HEK293T (cell line): ENCODE measurements at regions not wholly inside any gene's neighbourhood (a gene's known extent, or its start where the extent isn't known, plus 50 kb on each side); places are given as distances from the start of the nearest gene placed in this dataset.

Source experiments
- BHLHE40 ChIP-seq: fragments of 450-650 bp; IDR thresholded peaks from 2 replicates; pipeline ENCODE4 v1.6.1; 2016; ENCODE audit warnings: mild to moderate bottlenecking, moderate library complexity, borderline replicate concordance
- CTBP1 ChIP-seq: fragments of 450-650 bp; IDR thresholded peaks from 2 replicates; pipeline ENCODE4 v1.6.1; 2016; ENCODE audit warnings: borderline replicate concordance
- ELF4 ChIP-seq: fragments of 450-650 bp; IDR thresholded peaks from 2 replicates; pipeline ENCODE4 v1.6.1; 2017; ENCODE audit warnings: antibody characterized with exemption
- FOXK2 ChIP-seq: fragments of 450-650 bp; IDR thresholded peaks from 2 replicates; pipeline ENCODE4 v1.6.1; 2016; ENCODE audit warnings: mild to moderate bottlenecking
- FOXM1 ChIP-seq: fragments of 450-650 bp; IDR thresholded peaks from 2 replicates; pipeline ENCODE4 v1.6.1; 2017; ENCODE audit warnings: mild to moderate bottlenecking, borderline replicate concordance
- HDGF ChIP-seq: fragments of 450-650 bp; IDR thresholded peaks from 2 replicates; pipeline ENCODE4 v1.6.1; 2017; ENCODE audit warnings: antibody characterized with exemption, borderline replicate concordance
- SUZ12 ChIP-seq: fragments of 450-650 bp; IDR thresholded peaks from 2 replicates; pipeline ENCODE4 v1.6.1; 2016; ENCODE audit warnings: mild to moderate bottlenecking

DNA sequence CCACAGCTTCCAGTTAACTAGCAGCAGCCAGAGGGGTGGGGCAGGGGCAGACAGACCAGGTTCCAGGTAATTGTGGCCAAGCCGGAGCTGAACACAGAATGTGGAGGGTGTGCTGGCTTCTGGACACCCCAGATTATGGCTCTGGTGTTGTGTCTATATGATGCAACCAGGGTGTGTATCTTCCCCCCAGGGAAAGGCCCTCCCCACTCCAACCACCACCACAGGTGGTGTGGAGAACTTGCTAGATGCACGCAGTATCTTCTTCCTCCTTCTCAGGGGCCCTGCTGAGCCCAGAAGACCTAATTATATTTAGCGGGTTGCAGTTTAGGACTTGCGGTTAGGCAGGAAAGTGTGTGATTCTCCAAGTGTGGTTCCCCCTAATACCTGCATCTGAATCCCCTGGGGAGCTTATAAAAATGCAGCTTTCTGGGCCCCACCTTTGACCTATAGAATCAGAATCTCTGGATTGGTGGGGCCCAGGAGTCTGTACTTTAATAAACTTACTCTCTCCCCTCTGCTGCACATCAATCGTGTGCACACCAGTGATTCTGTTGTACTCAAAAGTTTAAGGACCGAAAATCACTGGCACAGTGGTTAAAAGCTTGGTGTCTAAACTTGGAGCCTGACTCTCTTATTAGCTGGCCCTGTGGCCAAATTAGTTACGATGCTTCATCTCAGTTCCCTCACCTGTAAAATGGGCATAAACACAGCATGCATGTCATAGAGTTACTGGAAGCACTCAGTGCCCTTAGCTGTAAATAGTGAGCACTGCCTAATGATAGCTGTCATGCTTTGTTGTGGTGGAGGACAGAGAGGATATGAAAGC is 379.1 kb upstream of the PROK2 start:
- TF ChIP-seq SUZ12 (no peak), FOXK2 (no peak), BHLHE40 (no peak), CTBP1 (no peak), FOXM1 (no peak), HDGF (no peak), ELF4 (no peak)
